Adrenal gland (tissue), 5 donors: ENCODE measurements at regions not wholly inside any gene's neighbourhood (a gene's known extent, or its start where the extent isn't known, plus 50 kb on each side); places are given as distances from the start of the nearest gene placed in this dataset.

Source experiments
- POLR2A ChIP-seq, 2 donors: fragments of 450-650 bp; IDR thresholded peaks; one replicate each; pipeline ENCODE4 v1.6.1; 2017; ENCODE audit warnings: antibody characterized with exemption in 2 of 2, mild to moderate bottlenecking in 2 of 2, moderate library complexity in 1 of 2
- TF ChIP-seq, protein P1 (sequence below), 6 experiments: fragments of 450-650 bp in 4 of 6; fragments of 200-600 bp in 2 of 6; sonication (generic) in 1 of 6; IDR thresholded peaks; 1 replicate in 5 of 6; 2 replicates in 1 of 6; pipeline versions ENCODE4 v1.5.1 to v1.8.0; 2016 to 2021; ENCODE audit warnings: antibody characterized with exemption in 6 of 6, mild to moderate bottlenecking in 2 of 6, moderate library complexity in 1 of 6
- donor health status: DM: no; HTN: no; CAD: no.

DNA sequence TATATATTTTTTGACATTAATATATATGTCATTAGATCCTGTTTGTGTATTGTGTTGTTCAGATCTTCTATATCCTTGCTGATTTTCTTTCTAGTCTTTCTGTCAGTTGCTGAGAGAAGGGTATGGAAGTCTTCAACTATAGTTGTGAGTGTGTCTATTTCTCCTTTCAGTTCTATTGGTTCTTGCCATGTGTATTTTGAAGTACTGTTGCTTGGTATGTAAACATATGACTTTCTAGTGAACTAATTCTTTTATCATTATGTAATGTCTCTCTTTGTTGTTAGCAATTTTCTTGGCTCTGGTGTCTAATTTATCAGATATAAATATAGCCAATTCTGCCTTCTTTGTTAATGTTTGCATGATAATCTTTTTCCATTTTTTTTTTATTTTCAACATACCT lies 84.3 kb upstream of the CAST start:
- TF ChIP-seq, protein P1, sequence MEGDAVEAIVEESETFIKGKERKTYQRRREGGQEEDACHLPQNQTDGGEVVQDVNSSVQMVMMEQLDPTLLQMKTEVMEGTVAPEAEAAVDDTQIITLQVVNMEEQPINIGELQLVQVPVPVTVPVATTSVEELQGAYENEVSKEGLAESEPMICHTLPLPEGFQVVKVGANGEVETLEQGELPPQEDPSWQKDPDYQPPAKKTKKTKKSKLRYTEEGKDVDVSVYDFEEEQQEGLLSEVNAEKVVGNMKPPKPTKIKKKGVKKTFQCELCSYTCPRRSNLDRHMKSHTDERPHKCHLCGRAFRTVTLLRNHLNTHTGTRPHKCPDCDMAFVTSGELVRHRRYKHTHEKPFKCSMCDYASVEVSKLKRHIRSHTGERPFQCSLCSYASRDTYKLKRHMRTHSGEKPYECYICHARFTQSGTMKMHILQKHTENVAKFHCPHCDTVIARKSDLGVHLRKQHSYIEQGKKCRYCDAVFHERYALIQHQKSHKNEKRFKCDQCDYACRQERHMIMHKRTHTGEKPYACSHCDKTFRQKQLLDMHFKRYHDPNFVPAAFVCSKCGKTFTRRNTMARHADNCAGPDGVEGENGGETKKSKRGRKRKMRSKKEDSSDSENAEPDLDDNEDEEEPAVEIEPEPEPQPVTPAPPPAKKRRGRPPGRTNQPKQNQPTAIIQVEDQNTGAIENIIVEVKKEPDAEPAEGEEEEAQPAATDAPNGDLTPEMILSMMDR (IDR thresholded peaks at IDR 0.05): no peak
- TF ChIP-seq POLR2A (IDR thresholded peaks at IDR 0.05): no peak
